ENCODE measurements at regions not wholly inside any gene's neighbourhood (a gene's known extent, or its start where the extent isn't known, plus 50 kb on each side); places are given as distances from the start of the nearest gene placed in this dataset.

GRCh38 chr9:84538879-84539278, 130.7 kb upstream of the NTRK2 start:
- Mint-ChIP-seq H3K36me3 (no peaks in the 10 kb centered on the region), H3K4me3 (no peak overlapping the region), H3K27me3 (no peaks in the 10 kb centered on the region), H3K4me1 (no peaks in the 10 kb centered on the region), H3K27ac (no peak overlapping the region), H3K9me3 (peaks cover 8% of the 10 kb centered on the region)
- ATAC-seq (ENCODE audit: low read depth) (no peak), DNase-seq (no peak)
- POLR2A ChIA-PET = no interaction called here

GRCh38 chr9:84542554-84542953, 127.0 kb upstream of the NTRK2 start:
- Mint-ChIP-seq H3K4me3 (no peak overlapping the region), H3K9me3 (no peaks in the 10 kb centered on the region), H3K4me1 (no peaks in the 10 kb centered on the region), H3K27ac (no peak overlapping the region), H3K27me3 (peaks cover 3% of the 10 kb centered on the region), H3K36me3 (no peaks in the 10 kb centered on the region)
- POLR2A ChIA-PET = no interaction called here
- DNase-seq (no peak), ATAC-seq (ENCODE audit: low read depth) (no peak)

DNA sequence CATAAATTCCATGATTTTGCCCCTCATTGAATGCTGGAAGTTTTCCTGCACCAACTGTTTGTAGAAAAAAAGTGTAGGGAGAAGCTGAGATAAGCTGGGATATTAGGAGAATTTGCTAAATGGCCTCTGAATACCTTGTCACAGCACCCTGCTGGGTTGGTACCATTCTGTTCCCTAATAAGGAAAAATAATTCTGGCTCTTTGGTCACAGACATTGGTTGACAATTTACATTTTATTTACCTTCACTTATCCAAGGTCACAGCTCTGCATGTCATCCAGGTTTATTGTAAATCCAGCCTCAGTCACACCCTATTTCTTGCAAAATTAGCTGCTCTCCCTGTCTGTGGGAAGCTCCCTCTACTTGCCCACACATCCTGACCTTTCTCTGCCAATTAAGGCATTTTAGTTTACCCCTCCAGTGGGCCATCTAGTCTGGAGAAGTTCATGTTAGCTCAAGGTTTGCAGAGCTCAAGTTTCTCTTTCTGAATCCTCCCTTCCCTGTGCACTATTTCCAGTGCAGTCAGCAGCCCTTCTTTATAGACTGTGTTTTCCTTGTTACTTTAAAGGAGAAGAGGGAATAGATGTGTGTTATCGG, 115.4 kb upstream of the NTRK2 start:
- Mint-ChIP-seq H3K36me3 (no peaks in the 10 kb centered on the region), H3K4me3 (no peak overlapping the region), H3K27me3 (peaks cover 2% of the 10 kb centered on the region), H3K4me1 (no peaks in the 10 kb centered on the region), H3K27ac (no peak overlapping the region), H3K9me3 (no peaks in the 10 kb centered on the region)
- ATAC-seq (ENCODE audit: low read depth) = no peak
- no peak for DNase-seq
- POLR2A ChIA-PET = no interaction called here

GRCh38 chr9:84556556-84556955, 113.0 kb upstream of the NTRK2 start:
- Mint-ChIP-seq H3K36me3 (no peaks in the 10 kb centered on the region), H3K27ac (no peak overlapping the region), H3K9me3 (no peaks in the 10 kb centered on the region), H3K4me1 (no peaks in the 10 kb centered on the region), H3K4me3 (no peak overlapping the region), H3K27me3 (peaks cover 2% of the 10 kb centered on the region)
- DNase-seq (no peak), ATAC-seq (ENCODE audit: low read depth) (no peak)
- POLR2A ChIA-PET = no interaction called here

- no peaks in the 10 kb centered on the region for H3K36me3 Mint-ChIP-seq
- H3K9me3 Mint-ChIP-seq = no peaks in the 10 kb centered on the region
Measured at GRCh38 chr9:84557751-84558150, 111.8 kb upstream of the NTRK2 start.

GRCh38 chr9:84563691-84564090, 105.8 kb upstream of the NTRK2 start:
- Mint-ChIP-seq H3K27ac (no peak overlapping the region), H3K36me3 (no peaks in the 10 kb centered on the region), H3K9me3 (peaks cover 1% of the 10 kb centered on the region), H3K4me3 (no peak overlapping the region), H3K4me1 (no peaks in the 10 kb centered on the region), H3K27me3 (peaks cover 4% of the 10 kb centered on the region)
- no peak for ATAC-seq (ENCODE audit: low read depth)
- no peak for DNase-seq
- POLR2A ChIA-PET = no interaction called here

More at GRCh38 chr9:84557751-84558150, 111.8 kb upstream of the NTRK2 start:
- Mint-ChIP-seq H3K27ac (no peak overlapping the region), H3K4me1 (no peaks in the 10 kb centered on the region), H3K27me3 (peaks cover 2% of the 10 kb centered on the region), H3K4me3 (no peak overlapping the region)
- no peak for DNase-seq
- POLR2A ChIA-PET = no interaction called here
- ATAC-seq (ENCODE audit: low read depth) = no peak

GRCh38 chr9:84567805-84568204, 101.7 kb upstream of the NTRK2 start:
- H3K27ac Mint-ChIP-seq = no peak overlapping the region

DNA sequence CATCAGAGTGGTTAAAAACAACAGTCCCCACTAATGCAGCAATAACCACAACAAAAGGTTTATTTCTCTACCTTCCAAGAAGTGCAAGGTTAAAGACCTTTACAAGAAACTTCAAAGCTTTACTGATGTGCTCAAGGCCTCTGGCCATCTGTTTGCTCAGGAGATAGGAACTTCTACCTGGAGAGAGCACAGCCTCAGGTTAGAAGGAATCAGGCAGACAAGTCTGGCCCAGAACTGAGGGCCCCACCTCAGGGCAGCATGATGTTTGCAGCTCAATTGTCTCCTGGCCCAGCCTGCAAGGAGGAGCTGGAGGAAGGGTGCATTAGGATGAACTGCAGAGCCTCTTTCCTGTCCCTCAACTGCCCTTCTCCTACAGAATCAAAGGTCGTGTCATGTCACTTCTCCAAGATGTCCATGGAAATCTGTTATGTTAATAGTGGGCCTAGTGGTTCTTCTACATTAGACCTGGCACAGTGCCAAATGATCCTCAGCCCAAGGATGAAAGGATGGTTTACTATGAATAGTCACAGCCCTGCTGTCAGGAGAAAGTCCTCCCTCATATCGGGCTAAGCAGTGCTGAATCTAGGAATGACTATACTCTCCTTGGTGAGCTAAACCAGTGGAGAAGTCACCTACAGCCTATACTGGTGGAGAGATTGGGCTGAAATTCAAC, 98.9 kb upstream of the NTRK2 start:
- Mint-ChIP-seq H3K27ac (no peak overlapping the region), H3K36me3 (no peaks in the 10 kb centered on the region), H3K4me1 (no peaks in the 10 kb centered on the region), H3K9me3 (no peaks in the 10 kb centered on the region), H3K4me3 (no peak overlapping the region), H3K27me3 (peaks cover 2% of the 10 kb centered on the region)
- POLR2A ChIA-PET = no interaction called here
- DNase-seq (no peak), ATAC-seq (ENCODE audit: low read depth) (no peak)

More at GRCh38 chr9:84567805-84568204, 101.7 kb upstream of the NTRK2 start:
- Mint-ChIP-seq H3K4me1 (no peaks in the 10 kb centered on the region), H3K4me3 (no peak overlapping the region), H3K36me3 (no peaks in the 10 kb centered on the region), H3K27me3 (peaks cover 4% of the 10 kb centered on the region), H3K9me3 (peaks cover 1% of the 10 kb centered on the region)
- ATAC-seq (ENCODE audit: low read depth) (no peak), DNase-seq (no peak)
- POLR2A ChIA-PET = no interaction called here

GRCh38 chr9:84573083-84573482, 96.4 kb upstream of the NTRK2 start:
- Mint-ChIP-seq H3K27ac (no peak overlapping the region), H3K27me3 (peaks cover 5% of the 10 kb centered on the region), H3K9me3 (no peaks in the 10 kb centered on the region), H3K4me1 (no peaks in the 10 kb centered on the region), H3K4me3 (no peak overlapping the region), H3K36me3 (no peaks in the 10 kb centered on the region)
- no peak for DNase-seq
- POLR2A ChIA-PET = no interaction called here
- ATAC-seq (ENCODE audit: low read depth) = no peak

DNA sequence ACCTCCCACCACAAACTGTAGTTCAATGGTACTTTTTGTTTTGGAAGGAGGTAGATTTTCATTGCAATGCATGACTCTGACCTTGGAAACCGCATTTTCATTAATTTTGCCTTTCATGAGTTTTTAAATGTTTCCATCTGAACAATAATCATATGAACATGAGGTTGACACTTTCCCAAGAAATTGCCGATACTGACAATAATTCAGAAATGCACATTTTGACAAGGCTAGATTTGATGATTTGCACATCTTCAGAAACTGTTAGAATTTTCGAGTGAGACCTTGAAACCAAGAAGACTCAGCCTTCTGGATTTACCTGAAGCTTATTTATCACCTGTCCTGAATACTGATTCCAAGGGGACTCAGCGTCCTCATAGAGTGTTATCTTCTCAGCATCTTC, 93.8 kb upstream of the NTRK2 start:
- Mint-ChIP-seq H3K4me3 (no peak overlapping the region), H3K4me1 (no peaks in the 10 kb centered on the region), H3K27me3 (peaks cover 11% of the 10 kb centered on the region), H3K9me3 (no peaks in the 10 kb centered on the region), H3K27ac (no peak overlapping the region), H3K36me3 (no peaks in the 10 kb centered on the region)
- POLR2A ChIA-PET = no interaction called here
- ATAC-seq (ENCODE audit: low read depth) (no peak), DNase-seq (no peak)

- Mint-ChIP-seq H3K36me3 (no peaks in the 10 kb centered on the region), H3K4me1 (no peaks in the 10 kb centered on the region), H3K9me3 (no peaks in the 10 kb centered on the region), H3K27ac (no peak overlapping the region), H3K27me3 (peaks cover 4% of the 10 kb centered on the region), H3K4me3 (no peak overlapping the region)
- POLR2A ChIA-PET = no interaction called here
- ATAC-seq (ENCODE audit: low read depth) (no peak), DNase-seq (no peak)
Measured at GRCh38 chr9:84583866-84584265, 85.7 kb upstream of the NTRK2 start.

DNA sequence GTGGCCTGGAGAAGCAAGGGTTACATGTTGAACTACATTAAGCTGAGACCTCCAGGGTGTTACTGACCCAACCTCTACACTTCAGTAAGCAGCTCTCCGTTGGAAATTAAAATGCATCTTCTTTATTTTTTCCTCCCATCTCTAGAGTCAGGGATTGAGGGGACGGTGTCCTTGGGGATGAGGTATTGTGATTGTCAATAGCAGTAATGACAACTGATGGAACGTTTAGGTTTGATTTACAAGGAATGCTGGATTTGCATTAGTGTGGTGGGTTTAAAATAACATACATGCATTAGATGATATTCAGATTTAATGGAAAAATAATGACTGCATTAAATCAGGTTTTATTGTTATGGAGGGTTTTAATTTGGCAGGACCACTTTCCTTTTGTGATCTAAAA, 82.9 kb upstream of the NTRK2 start:
- no peak overlapping the region for H3K27ac Mint-ChIP-seq
- no peak for ATAC-seq (ENCODE audit: low read depth)

DNA sequence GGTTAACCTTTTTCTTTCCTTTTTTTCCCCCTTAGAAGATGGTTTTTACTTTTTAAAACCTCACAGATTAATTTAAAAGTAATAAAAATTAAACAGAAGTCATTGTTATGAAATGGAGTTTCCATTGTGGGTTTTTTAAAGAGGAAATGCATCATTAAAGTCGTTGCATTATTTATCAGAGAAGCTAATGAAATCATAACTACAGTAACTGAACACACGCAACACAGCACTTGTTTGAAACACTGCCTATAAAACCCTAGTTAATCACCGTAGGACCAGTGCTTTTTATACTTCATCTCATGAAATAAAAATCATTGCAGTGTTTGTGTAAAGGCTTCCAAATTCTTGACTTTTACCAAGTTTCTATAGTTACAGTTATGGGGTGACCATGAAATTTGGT, 82.4 kb upstream of the NTRK2 start:
- no peak for ATAC-seq (ENCODE audit: low read depth)
- DNase-seq = no peak
- Mint-ChIP-seq H3K36me3 (no peaks in the 10 kb centered on the region), H3K4me1 (no peaks in the 10 kb centered on the region), H3K27ac (no peak overlapping the region), H3K27me3 (no peaks in the 10 kb centered on the region), H3K9me3 (no peaks in the 10 kb centered on the region), H3K4me3 (no peak overlapping the region)
- POLR2A ChIA-PET = no interaction called here

More for the DNA sequence above, 82.9 kb upstream of the NTRK2 start:
- no peaks in the 10 kb centered on the region for H3K27me3 Mint-ChIP-seq
- no peaks in the 10 kb centered on the region for H3K36me3 Mint-ChIP-seq
- no peak overlapping the region for H3K4me3 Mint-ChIP-seq
- no peaks in the 10 kb centered on the region for H3K4me1 Mint-ChIP-seq
- H3K9me3 Mint-ChIP-seq = no peaks in the 10 kb centered on the region
- no peak for DNase-seq
- POLR2A ChIA-PET = no interaction called here

DNA sequence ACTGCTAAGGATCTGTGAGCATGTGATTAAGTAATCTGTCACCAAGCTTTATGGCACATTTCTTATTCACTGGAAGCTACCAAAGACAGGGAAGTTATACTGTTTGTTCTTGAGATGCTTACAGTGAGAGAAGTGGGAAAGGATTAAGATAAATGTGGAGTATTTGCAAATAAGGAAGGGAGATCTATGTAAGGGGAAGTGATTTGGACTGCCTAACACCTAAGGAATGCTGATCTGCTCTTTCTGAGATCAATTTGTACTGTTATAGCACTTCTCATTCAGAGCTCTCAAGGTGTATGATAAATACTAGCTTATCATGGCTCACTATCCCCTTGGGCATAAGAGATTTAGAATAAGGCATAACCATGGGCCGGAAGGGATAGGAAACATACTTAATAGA, 80.0 kb upstream of the NTRK2 start:
- Mint-ChIP-seq H3K36me3 (no peaks in the 10 kb centered on the region), H3K4me3 (no peak overlapping the region), H3K4me1 (no peaks in the 10 kb centered on the region), H3K27me3 (no peaks in the 10 kb centered on the region), H3K27ac (no peak overlapping the region), H3K9me3 (no peaks in the 10 kb centered on the region)
- ATAC-seq (ENCODE audit: low read depth) = no peak
- no peak for DNase-seq
- POLR2A ChIA-PET = no interaction called here
